ENCODE measurements at regions not wholly inside any gene's neighbourhood (a gene's known extent, or its start where the extent isn't known, plus 50 kb on each side); places are given as distances from the start of the nearest gene placed in this dataset.
A peak's percentile ranks its signal among the peaks of the same experiment; 100 is the strongest.

GRCh38 chr10:106132956-106133355 is 1031.5 kb downstream of the SORCS1 start:
- no peaks in the 10 kb centered on the region for H3K9me3 ChIP-seq (ENCODE audit: control insufficient read depth, insufficient read depth, low read length)
- DNase-seq (ENCODE audit: low read depth in 4 of 6, low spot score in 6 of 6): no peak
- H3K4me3 ChIP-seq (ENCODE audit: low read depth, low read length): no peak overlapping the region
- no peak overlapping the region for H3K27ac ChIP-seq (ENCODE audit: low read depth, low read length)
- H3K27me3 ChIP-seq (ENCODE audit: control insufficient read depth, insufficient read depth, low read length): no peaks in the 10 kb centered on the region
- no peaks in the 10 kb centered on the region for H3K4me1 ChIP-seq (ENCODE audit: control insufficient read depth, insufficient read depth, low read length)
- WGBS (ENCODE audit: insufficient coverage): no CpG with 5 or more reads among the region's 3 CpGs
- H3K36me3 ChIP-seq (ENCODE audit: control insufficient read depth, insufficient read depth, low read length): no peaks in the 10 kb centered on the region

DNA sequence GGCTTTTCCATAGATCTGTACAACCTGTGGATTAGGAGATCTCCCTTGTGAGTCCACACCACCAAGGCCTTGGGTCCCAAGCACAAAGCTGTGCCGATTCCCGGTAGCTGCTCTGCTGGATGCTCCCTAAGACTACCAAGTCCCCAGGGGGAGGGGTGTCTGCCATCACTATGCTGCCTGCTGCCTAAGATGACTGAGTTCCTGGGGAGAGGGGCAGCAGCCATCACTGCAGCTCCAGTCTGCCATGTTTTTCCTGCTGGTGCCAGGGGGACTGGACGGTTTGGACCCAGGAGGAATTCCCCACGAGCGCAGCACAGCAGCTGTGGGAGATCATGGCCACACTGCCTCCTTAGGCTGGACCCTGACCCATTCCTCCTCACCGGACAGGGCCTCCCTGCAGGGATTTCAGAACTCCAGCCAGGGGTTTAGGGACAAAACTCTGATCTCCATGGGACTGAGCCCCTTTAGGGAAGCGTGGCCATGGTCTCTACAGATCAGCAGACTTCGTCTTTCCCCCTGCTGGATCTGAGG is 1049.8 kb downstream of the SORCS1 start:
- H3K4me1 ChIP-seq (ENCODE audit: control insufficient read depth, insufficient read depth, low read length): no peaks in the 10 kb centered on the region
- no peak overlapping the region for H3K4me3 ChIP-seq (ENCODE audit: low read depth, low read length)
- H3K36me3 ChIP-seq (ENCODE audit: control insufficient read depth, insufficient read depth, low read length): no peaks in the 10 kb centered on the region
- H3K27ac ChIP-seq (ENCODE audit: low read depth, low read length): no peak overlapping the region
- no peak for DNase-seq (ENCODE audit: low read depth in 4 of 6, low spot score in 6 of 6)
- no peaks in the 10 kb centered on the region for H3K9me3 ChIP-seq (ENCODE audit: control insufficient read depth, insufficient read depth, low read length)
- WGBS (ENCODE audit: insufficient coverage): 97% methylated on average over 8 of the region's 8 CpGs
- H3K27me3 ChIP-seq (ENCODE audit: control insufficient read depth, insufficient read depth, low read length): no peaks in the 10 kb centered on the region

DNA sequence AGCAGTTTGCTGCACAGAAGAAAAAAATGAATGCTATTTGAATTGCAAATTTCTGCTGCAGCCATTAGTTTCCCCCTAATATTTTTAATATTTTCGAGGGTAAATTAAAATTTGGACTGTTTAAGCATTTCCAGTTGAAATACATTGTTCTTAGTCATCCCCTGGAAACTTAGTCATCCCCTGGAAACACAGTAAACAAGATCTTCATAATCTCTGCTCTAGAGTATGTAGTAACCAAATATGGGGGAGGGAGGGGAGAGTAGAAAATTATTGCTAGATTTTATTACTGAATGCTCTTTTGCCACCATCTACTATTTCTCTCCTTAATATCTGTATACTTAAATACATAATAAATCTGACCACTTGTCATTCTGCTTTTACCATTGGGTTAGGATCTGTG is 1053.3 kb downstream of the SORCS1 start:
- no peaks in the 10 kb centered on the region for H3K4me1 ChIP-seq (ENCODE audit: control insufficient read depth, insufficient read depth, low read length)
- H3K4me3 ChIP-seq (ENCODE audit: low read depth, low read length): no peak overlapping the region
- H3K27ac ChIP-seq (ENCODE audit: low read depth, low read length): no peak overlapping the region
- no peaks in the 10 kb centered on the region for H3K9me3 ChIP-seq (ENCODE audit: control insufficient read depth, insufficient read depth, low read length)
- WGBS (ENCODE audit: insufficient coverage): no CpG with 5 or more reads among the region's 1 CpG
- no peak for DNase-seq (ENCODE audit: low read depth in 4 of 6, low spot score in 6 of 6)
- no peaks in the 10 kb centered on the region for H3K36me3 ChIP-seq (ENCODE audit: control insufficient read depth, insufficient read depth, low read length)
- no peaks in the 10 kb centered on the region for H3K27me3 ChIP-seq (ENCODE audit: control insufficient read depth, insufficient read depth, low read length)

DNA sequence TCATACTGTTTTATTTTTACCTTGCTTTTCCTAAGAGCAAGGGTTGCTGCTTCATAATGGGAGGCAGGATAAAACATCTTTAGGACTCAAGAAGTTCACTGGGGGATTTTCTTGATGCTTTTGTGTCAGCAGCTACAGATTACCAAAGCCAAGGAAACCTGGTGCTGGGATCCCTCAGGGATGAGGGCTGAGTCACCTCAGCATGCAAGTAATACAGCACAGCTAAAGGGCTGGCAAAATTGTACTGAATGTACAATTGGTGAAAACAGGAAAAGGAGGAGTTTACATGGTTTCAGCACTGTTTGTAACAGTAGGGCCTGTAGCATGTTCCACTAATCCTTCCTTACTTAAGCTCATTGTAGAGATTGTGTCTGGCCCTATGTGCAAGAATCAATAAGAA is 1056.8 kb downstream of the SORCS1 start:
- H3K9me3 ChIP-seq (ENCODE audit: control insufficient read depth, insufficient read depth, low read length): no peaks in the 10 kb centered on the region
- DNase-seq (ENCODE audit: low read depth in 4 of 6, low spot score in 6 of 6): no peak
- no peaks in the 10 kb centered on the region for H3K27me3 ChIP-seq (ENCODE audit: control insufficient read depth, insufficient read depth, low read length)
- no peak overlapping the region for H3K4me3 ChIP-seq (ENCODE audit: low read depth, low read length)
- no peak overlapping the region for H3K27ac ChIP-seq (ENCODE audit: low read depth, low read length)
- no peaks in the 10 kb centered on the region for H3K36me3 ChIP-seq (ENCODE audit: control insufficient read depth, insufficient read depth, low read length)
- no peaks in the 10 kb centered on the region for H3K4me1 ChIP-seq (ENCODE audit: control insufficient read depth, insufficient read depth, low read length)

- no peaks in the 10 kb centered on the region for H3K9me3 ChIP-seq (ENCODE audit: control insufficient read depth, insufficient read depth, low read length)
- H3K27me3 ChIP-seq (ENCODE audit: control insufficient read depth, insufficient read depth, low read length): no peaks in the 10 kb centered on the region
- no peaks in the 10 kb centered on the region for H3K36me3 ChIP-seq (ENCODE audit: control insufficient read depth, insufficient read depth, low read length)
- H3K27ac ChIP-seq (ENCODE audit: low read depth, low read length): no peak overlapping the region
- 100% methylated on average over 1 of the region's 2 CpGs for WGBS (ENCODE audit: insufficient coverage)
- H3K4me3 ChIP-seq (ENCODE audit: low read depth, low read length): no peak overlapping the region
- H3K4me1 ChIP-seq (ENCODE audit: control insufficient read depth, insufficient read depth, low read length): no peaks in the 10 kb centered on the region
- DNase-seq (ENCODE audit: low read depth in 4 of 6, low spot score in 6 of 6): no peak
Observed at GRCh38 chr10:106106114-106106513, 1058.4 kb downstream of the SORCS1 start.

DNA sequence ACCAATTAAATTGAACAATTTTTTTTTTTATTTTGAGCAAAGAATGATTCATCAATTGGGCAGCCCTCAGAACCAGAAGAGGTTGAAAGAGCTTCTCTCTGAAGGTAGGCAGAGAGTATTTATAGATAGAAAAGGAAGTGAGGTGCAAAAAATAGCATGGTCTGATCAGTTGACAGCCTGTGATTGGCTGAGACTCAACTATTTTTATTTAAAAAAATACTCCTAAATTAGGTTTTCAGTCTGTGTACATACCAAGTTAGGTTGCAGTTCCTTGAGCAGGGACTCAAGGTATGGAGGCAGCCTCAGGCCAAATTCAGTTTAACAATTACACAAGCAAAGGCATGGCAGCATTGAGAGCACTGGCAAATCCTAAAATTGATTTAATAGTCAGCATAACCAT is 1074.7 kb downstream of the SORCS1 start:
- Histone ChIP-seq H3K4me1 (ENCODE audit: control insufficient read depth, insufficient read depth, low read length) (no peaks in the 10 kb centered on the region), H3K4me3 (ENCODE audit: low read depth, low read length) (no peak overlapping the region), H3K27me3 (ENCODE audit: control insufficient read depth, insufficient read depth, low read length) (no peaks in the 10 kb centered on the region), H3K9me3 (ENCODE audit: control insufficient read depth, insufficient read depth, low read length) (no peaks in the 10 kb centered on the region), H3K36me3 (ENCODE audit: control insufficient read depth, insufficient read depth, low read length) (no peaks in the 10 kb centered on the region), H3K27ac (ENCODE audit: low read depth, low read length) (no peak overlapping the region)
- no peak for DNase-seq (ENCODE audit: low read depth in 4 of 6, low spot score in 6 of 6)

- no peaks in the 10 kb centered on the region for H3K4me1 ChIP-seq (ENCODE audit: control insufficient read depth, insufficient read depth, low read length)
- no peak overlapping the region for H3K27ac ChIP-seq (ENCODE audit: low read depth, low read length)
- H3K4me3 ChIP-seq (ENCODE audit: low read depth, low read length): no peak overlapping the region
- no peaks in the 10 kb centered on the region for H3K27me3 ChIP-seq (ENCODE audit: control insufficient read depth, insufficient read depth, low read length)
- H3K36me3 ChIP-seq (ENCODE audit: control insufficient read depth, insufficient read depth, low read length): no peaks in the 10 kb centered on the region
- no peak for DNase-seq (ENCODE audit: low read depth in 4 of 6, low spot score in 6 of 6)
- WGBS (ENCODE audit: insufficient coverage): no CpG with 5 or more reads among the region's 1 CpG
- H3K9me3 ChIP-seq (ENCODE audit: control insufficient read depth, insufficient read depth, low read length): no peaks in the 10 kb centered on the region
Observed at GRCh38 chr10:106086391-106086790, 1078.1 kb downstream of the SORCS1 start.

- Histone ChIP-seq H3K9me3 (ENCODE audit: control insufficient read depth, insufficient read depth, low read length) (no peaks in the 10 kb centered on the region), H3K27ac (ENCODE audit: low read depth, low read length) (no peak overlapping the region), H3K4me3 (ENCODE audit: low read depth, low read length) (no peak overlapping the region), H3K27me3 (ENCODE audit: control insufficient read depth, insufficient read depth, low read length) (no peaks in the 10 kb centered on the region), H3K36me3 (ENCODE audit: control insufficient read depth, insufficient read depth, low read length) (no peaks in the 10 kb centered on the region), H3K4me1 (ENCODE audit: control insufficient read depth, insufficient read depth, low read length) (no peaks in the 10 kb centered on the region)
- WGBS (ENCODE audit: insufficient coverage): no CpG with 5 or more reads among the region's 2 CpGs
- no peak for DNase-seq (ENCODE audit: low read depth in 4 of 6, low spot score in 6 of 6)
Observed at GRCh38 chr10:106083572-106083971, 1080.9 kb downstream of the SORCS1 start.

DNA sequence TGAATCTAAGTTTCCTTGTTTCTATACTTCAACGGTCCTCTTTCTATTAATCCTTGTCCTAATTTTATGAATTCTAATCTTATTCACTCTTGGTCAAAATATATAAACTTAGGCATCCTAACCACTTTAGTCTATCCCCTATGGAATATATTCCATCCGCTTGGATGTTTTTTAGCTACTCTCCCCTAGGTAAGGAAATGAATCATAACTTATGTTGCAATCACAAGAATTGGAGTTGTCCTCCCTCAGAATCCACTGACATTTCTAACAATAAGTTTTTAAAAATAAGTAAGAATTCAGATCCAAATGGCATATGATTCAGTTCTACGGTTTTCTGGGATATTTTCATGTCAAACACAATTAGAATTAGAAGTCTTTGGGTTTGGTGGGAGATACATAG is 1081.6 kb downstream of the SORCS1 start:
- DNase-seq (ENCODE audit: low read depth in 4 of 6, low spot score in 6 of 6): no peak
- H3K9me3 ChIP-seq (ENCODE audit: control insufficient read depth, insufficient read depth, low read length): no peaks in the 10 kb centered on the region
- no peak overlapping the region for H3K27ac ChIP-seq (ENCODE audit: low read depth, low read length)
- H3K4me3 ChIP-seq (ENCODE audit: low read depth, low read length): no peak overlapping the region
- H3K27me3 ChIP-seq (ENCODE audit: control insufficient read depth, insufficient read depth, low read length): no peaks in the 10 kb centered on the region
- no peaks in the 10 kb centered on the region for H3K36me3 ChIP-seq (ENCODE audit: control insufficient read depth, insufficient read depth, low read length)
- no CpG with 5 or more reads among the region's 3 CpGs for WGBS (ENCODE audit: insufficient coverage)
- no peaks in the 10 kb centered on the region for H3K4me1 ChIP-seq (ENCODE audit: control insufficient read depth, insufficient read depth, low read length)

GRCh38 chr10:106078895-106079576 is 1085.5 kb downstream of the SORCS1 start:
- no peaks in the 10 kb centered on the region for H3K36me3 ChIP-seq (ENCODE audit: control insufficient read depth, insufficient read depth, low read length)
- no peaks in the 10 kb centered on the region for H3K9me3 ChIP-seq (ENCODE audit: control insufficient read depth, insufficient read depth, low read length)
- H3K4me3 ChIP-seq (ENCODE audit: low read depth, low read length): no peak overlapping the region
- no peaks in the 10 kb centered on the region for H3K27me3 ChIP-seq (ENCODE audit: control insufficient read depth, insufficient read depth, low read length)
- peak in 1 of 6 donors; percentile 2 for DNase-seq (ENCODE audit: low read depth in 4 of 6, low spot score in 6 of 6)
- no peak overlapping the region for H3K27ac ChIP-seq (ENCODE audit: low read depth, low read length)
- WGBS (ENCODE audit: insufficient coverage): 77% methylated on average over 3 of the region's 9 CpGs
- no peaks in the 10 kb centered on the region for H3K4me1 ChIP-seq (ENCODE audit: control insufficient read depth, insufficient read depth, low read length)
